Lung microvascular endothelial cell (primary cell): ENCODE measurements at regions not wholly inside any gene's neighbourhood (a gene's known extent, or its start where the extent isn't known, plus 50 kb on each side); places are given as distances from the start of the nearest gene placed in this dataset.
"Not testable (repeated sequence)": the region's sequence is repeated elsewhere in the genome, so short reads cannot be mapped to it uniquely, and the experiment has no call there.

Experiments
- DNase-seq, 2 donors: peaks; one replicate each; pipeline versions ENCODE4 v3.0.0 to v3.0.0-alpha.2; 2010; ENCODE audit warnings: low read depth in 2 of 2

DNA sequence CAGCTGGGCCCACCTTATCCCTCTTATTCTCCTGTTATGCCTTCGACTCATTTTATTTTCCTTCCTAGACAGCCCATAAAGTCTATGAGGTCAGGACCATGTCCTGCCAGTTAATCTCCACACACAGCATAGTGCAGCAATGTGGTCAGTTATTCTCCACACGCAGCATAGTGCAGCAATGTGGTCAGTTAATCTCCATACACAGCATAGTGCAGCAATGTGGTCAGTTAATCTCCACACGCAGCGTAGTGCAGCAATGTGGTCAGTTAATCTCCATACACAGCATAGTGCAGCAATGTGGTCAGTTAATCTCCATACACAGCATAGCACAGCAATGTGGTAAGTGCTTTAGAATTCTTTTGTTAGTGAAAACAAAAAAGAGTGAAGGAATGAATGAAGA is 77.8 kb downstream of the TEX36 start:
- no peak for DNase-seq

DNA sequence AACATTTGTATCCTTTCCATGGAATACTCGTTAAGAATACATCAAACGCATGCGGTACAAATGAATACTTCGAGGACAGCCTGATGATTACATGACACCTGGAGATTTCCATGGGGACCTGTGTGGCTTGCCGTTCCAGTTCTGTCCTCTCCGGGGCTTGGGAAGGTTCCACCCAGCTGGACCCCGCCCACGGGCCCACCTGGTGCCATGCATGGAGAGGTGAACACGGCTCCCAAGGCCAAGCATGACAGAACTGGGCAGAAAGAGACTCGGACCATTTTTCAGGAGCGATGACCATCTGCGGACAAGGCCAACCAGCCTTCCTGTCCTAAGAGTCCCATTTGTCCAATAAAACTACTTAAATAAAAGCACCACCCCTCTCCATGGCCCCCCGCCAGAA is 80.1 kb downstream of the TEX36 start:
- DNase-seq = no peak

DNA sequence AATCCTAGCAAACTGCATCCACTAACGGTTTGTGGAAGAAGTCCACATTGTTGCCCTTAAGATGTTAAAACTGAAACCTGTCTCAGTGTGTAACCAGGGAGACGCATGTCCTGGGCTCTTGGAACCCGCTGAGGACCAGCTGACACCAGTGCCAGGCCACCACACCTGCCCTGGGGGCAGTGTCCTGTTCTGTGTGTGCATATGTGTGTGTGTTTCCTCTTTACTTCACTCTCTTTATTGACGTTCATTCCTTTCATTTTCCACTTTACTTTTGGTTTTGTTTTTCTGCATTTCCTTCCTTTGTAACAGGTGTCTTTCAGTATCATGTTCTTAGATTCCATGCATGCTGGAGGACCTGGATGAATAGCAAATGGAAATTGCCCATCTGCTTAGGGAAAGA is 83.8 kb downstream of the TEX36 start:
- peak in 1 of 2 donors; percentile 53 for DNase-seq

DNA sequence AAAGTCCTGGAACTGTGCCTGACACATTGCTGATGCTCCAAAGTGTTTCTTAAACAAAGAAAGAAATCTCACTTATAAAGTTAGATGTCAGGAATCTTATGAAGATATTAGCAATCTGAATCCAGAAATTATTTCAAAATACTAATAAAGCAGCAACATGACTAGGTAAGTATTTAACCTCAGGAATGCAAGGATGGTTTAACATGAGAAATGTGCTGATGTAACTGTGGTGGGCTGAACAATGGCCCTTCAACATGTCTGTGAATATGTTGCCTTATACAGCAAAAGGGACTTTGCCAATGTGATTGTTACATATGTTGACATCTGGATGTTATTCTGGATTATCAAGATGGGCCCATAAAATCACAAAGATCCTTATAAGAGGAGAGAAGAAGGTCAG is 87.1 kb downstream of the TEX36 start:
- DNase-seq = no peak

DNA sequence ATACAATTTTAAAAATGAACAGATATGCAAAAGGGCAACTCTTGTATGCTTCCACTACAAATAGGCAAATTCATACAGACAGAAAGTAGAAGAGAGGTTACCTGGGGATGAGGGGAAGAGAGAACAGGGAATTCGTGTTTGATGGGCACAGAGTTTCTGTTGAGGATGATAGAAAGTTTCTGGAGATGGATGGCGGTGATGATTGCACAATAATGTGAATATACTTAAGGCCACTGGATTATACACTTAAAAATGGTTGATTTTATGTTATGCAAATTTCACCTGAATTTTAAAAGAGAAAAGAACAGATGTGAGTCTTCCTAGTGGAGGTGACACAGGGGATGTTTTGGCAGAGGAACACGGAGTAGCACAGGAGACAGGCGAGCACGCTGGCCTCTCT is 89.3 kb downstream of the TEX36 start:
- no peak for DNase-seq

DNA sequence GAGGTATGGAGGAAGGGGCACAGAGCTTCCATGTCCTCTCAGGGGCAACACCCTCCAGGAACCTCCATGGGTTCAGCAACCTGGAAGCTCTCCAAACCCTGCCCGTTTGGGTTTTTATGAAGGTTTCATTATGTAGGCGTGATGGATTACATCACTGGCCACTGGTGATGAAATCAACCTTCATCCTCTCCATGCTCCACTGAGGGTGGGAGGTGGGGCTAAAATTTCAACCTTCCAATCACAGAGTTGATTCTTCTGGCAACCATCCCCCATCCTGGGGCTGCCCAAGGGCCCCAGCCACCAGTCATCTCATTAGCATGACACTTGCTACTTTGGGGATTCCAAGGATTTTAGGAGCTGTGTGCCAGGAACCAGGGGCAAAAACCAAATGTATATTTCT is 90.1 kb downstream of the TEX36 start:
- no peak for DNase-seq

DNA sequence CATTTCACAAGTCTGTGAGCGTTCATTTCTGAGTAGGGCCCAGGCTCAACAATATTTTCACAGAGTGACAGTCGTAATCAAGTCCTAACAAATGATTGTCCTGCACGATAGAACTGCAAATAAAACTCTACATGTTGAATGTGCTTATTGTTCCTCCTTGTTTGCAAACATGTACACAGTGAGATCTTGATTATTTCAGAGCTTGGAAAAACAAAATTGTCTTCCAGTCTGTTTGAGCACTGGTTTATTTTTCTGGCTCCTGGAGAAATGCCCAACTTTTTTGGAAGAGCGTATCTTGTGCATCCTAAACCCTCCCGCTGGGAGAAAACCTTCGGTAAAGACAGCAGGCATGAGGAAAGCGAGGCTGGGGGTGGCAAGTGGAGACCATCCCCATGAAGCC is 91.1 kb downstream of the TEX36 start:
- DNase-seq = no peak

DNA sequence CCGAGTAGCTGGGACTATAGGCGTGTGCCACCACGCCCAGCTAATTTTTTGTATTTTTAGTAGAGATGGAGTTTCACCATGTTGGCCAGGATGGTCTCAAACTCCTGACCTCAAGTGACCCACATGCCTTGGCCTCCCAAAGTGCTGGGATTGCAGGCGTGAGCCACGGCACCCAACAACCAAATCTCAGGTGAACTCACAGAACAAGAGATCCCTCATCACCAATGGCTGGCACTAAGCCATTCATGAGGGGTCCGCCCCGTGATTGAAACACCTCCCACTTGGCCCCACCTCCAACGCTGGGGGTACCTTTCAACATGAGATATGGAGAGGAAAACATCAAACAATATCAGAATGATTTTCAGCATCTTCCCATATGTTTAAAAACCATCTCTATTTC is 94.2 kb downstream of the TEX36 start:
- not testable (repeated sequence) for DNase-seq

DNA sequence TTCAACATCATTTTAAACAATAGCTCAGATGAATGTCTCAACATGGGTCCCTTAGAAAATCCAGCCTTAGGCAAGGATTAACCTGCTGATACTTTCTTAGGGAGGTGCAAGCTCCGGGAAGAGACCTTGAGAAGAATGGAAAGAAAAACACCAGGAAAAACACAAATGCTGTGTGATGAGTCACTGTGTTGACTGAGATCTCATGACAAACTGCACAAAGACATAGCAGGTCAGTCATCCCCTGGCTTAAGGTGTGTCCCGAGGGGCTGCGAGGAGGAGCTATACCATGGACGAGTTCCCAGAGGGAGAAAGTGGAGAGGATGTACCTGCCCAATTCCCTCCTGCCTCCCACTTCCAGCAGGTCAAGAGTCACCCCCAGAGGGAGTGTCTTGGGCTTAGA is 98.0 kb downstream of the TEX36 start:
- DNase-seq = no peak

DNA sequence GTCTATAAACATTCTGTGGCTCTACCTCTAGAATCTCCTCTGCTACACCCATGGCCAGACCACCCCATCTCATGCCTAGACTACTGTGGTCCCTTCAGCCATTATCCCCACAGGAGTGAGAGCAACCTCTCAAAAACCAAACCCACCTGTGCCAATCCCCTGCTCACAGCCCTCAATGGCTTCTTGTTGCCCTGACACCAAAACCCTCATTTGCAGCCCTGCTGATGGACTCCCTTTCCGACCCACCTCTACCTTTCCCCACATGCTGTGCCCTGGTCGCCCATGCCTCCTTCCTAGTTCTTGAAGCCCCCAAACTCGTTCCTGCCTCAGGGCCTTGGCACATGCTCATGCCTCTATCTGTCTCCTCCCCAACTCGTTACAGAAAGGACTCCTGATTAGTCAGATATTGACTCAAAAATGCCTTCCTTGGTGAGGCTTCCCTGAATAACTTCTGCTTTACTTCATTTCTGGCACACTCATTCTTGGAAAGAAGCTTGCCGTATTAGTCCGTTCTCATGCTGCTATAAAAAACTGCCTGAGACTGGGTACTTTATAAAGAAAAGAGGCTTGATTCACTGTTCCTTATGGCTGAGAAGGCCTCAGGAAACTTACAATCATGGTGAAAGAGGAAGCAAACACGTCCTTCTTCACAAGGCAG is 104.2 kb downstream of the TEX36 start:
- DNase-seq = no peak

DNA sequence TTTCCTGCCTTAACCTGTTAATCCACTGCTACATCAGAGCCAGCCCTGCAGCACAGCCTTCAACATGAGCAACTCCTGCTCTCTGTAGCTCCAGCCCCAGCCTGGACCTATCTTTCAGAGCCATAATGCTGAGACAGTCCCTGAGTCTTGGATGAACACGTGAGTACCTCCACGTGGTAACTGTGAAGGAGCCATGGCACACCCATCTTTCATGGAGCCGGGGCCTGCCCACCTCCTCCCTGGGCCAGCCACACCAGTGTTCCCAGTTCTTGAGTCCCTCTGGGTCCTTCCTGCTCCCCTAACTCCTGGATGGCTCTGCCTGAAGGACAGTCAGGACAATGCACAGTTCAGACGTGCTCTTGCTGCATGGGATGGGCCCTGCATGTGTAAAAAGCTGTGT is 107.1 kb downstream of the TEX36 start:
- no peak for DNase-seq

DNA sequence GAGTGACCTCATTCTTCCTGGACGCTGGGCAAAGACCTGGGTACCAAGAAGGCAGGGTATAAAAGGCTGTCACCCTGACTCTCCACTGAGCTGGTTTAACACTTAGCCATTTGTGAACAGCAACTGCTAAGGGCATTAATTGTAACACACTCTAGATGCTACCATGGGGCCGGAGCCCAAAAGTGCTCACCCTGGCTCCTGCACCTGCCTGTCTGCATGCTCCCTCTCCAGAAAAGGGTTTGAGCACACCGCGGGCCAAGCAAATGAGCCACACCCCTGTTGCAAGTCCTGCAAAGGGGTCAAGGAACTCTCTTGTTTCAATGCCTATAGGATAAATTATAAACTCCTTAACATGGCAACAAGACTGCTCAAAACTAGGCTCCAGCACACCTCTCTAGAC is 114.8 kb downstream of the TEX36 start:
- DNase-seq = no peak

DNA sequence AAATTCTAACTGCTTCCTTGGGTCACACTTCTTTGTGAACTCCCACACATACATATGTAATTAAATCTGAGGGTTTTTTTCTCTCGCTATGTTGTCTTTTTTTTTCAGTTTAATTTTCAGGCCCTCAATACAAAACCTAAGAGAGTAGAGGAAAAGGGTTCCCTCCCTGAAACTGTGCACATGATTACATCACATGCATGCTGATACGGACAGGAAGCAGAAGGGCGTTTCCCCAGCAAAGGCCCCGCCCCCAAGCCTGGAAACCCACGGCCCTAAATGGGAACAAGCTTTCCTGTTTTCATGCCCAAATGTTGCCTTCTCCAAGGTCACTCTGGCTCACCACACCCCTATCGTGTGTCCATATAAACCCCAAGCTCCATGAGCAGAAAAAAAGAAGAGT is 115.4 kb downstream of the TEX36 start:
- no peak for DNase-seq

DNA sequence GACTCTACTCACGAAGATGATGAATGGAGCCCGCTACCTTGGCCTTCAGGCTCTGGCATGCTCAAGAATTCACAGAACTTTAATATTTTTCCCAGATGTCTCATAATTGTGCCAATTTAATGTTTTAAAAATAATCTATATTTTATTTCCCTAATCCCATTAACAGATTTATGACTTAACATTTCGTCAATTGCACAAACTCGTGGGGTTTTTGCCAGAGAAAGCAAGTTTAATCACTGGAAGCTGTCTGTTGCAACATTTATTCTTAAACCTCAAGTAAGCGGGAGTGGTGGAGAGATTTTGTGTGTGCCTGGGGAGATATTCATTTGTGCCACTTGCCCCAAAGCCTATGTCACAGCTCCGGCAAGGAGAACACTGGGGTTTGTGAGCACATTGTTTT is 117.9 kb downstream of the TEX36 start:
- no peak for DNase-seq

DNA sequence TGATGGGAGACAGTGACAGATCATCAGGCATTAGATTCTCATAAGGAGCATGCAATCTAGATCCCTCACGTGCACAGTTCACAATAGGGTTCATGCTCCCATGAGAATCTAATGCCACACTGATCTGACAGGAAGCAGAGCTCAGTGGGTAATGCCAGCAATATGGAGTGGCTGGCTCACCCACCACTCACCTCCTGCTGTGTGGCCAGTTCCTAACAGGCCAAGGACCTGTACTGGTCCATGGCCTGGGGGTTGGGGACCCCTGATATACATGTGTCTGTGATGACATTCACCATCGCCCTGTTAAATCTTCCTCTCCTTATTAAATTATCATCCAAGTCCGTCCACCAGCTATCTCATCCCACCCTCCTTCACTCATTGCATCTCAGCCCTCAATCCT is 118.4 kb downstream of the TEX36 start:
- no peak for DNase-seq

DNA sequence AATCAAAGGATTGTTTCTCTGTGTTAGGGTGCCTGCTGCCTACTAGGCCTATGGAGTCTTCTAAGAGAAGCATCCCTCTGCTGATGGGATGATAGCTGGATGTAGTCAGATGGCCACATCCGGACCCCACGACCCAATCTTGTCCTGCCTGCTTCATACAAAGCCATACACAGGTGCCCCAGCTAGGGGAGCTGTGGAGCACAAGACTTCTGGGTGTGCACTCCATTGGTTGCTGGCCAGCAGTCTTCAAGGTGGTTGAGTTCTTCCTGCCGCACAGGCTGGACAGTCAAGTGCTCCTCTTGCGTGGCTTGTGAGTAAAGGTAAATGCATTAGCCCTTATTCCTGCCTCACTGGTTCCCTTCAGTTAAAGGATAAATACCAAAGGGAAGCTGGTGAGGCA is 120.2 kb downstream of the TEX36 start:
- DNase-seq = no peak

DNA sequence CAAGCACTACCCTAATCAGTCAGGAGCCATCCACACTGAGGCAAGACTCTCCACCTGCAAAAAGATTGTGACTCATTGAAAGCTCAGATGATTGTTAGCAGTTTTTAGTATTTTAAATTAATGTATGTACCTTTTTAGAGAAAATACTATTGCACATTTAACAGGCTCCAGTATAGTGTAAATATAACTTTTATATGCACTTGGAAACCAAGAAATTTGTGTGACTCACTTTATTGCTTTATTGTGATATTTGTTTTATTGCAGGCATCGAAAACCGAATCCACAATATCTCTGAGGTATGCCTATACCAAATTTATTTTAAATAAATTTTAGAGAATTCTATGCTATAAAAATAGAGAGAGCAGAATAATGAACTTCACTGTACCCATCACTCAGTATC is 122.0 kb downstream of the TEX36 start:
- no peak for DNase-seq

DNA sequence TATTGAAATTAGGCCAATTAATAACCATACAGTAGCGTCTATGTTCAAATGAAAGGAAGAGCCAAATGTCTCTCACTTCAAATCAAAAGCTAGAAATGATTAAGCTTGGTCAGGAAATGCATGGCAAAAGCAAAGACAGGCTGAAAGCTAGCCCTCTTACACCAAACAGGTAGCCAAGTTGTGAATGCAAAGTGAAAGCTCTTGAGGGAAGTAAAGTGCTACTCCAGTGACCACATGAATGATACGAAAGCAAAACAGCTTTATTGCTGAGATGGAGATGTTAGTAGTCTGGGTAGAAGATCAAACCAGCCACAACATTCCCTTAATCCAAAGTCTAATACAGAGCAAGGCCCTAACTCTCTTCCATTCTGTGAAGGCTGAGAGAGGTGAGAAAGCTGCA is 123.8 kb downstream of the TEX36 start:
- DNase-seq = no peak

DNA sequence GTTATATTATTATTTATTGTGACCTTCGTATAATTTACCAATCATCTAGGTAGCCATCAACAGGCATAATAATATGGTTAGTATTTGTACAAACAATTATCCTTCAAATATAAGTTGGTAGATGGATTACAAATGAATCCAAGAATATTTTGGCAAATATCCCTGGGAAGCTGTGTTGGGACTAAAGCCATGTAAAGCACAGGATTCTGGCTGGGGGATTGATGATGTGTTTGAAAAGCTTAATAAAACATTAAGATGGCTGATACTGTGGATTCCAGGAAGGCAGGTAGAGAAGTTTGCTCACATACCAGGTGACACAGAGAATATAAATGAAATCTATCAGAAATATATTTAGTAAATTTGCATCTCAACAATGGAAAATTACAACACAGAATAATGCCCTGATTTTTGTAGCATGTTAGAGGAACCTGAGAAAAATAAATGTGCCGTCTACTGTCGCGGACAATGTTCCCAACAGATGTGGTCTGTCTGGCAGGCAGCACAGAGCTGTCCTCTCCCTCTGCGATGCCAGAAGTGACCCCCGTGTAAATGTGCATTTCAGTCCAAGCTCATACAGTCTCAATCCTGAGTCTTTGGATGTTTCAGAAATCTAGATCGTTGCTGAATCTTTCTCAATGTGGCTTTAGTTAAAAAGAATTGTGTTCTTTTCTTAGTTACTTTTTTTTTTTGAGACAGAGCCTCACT is 125.0 kb downstream of the TEX36 start:
- DNase-seq = no peak

DNA sequence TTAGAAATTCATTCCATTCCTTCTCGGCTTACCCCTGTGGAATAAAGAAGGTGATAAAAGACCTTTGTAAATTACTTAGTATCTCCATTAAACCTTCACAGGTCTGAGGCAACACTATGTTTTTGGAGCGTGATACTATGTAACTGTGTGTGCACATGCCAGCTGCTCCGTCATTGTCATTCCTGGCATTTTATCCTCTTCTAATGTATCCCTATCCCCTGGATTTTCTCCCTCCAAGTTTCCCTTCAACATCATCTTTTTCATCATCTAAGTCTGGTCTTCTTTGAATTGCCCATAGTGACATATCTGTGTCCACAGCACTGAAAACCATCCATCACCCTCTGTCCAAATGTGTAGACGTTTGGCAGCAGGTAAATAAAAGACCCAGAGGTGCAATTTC is 125.7 kb downstream of the TEX36 start:
- no peak for DNase-seq

DNA sequence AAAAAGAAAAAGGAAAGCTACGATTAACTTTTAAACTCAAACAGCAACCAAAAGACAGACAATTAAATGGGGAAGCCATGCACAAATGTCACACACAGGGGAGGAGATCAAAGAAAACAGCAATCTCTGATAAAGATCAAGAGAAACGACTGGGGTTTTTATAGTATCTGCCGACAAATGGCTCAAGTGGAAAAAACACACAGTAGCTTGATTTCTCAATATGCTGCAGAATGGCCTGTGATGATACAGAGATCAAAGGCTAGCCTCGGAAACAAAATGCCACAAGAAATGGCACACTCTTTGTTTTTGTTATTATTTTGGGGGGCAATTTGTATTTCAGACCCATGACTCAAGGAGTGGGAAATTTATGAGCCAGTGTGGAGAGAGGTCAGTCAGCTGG is 126.1 kb downstream of the TEX36 start:
- no peak for DNase-seq

DNA sequence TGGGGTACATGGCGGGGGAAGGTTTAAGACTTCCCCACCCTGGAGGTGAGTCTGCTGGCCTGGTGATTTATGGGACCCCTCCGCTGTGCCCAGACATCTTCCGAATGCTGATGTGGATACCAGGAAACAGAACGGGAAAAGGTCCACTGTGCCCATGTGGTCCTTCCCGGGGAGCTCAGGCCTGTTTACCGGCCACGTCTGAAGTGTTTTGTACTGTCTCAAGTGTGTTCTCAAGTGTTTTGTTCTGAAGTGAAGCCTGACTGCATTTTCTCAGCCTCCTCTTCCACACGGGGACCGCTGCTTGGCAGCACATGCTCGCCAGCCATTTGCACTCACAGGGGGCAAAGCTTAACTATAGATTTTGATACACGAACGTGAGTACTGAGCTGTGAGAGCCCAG is 127.2 kb downstream of the TEX36 start:
- DNase-seq = no peak

DNA sequence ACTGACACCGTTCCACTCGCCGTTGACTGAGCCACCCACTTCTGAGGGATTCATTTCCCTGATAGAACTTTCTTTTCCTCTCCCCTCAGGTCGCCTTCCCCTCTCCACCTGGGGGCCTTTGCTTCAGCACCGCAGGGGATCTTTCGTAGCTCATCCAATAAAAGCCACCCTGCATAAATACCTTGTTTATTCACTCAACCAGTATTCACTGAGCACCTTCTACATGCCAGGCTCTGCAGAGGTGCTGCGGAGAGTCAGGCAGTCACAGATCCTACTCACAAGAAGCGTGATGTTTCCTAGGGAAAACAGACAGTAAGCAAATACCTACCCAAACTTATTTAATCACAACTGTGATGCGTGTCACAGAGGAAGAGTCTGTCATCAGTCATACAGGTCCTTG is 127.7 kb downstream of the TEX36 start:
- no peak for DNase-seq

DNA sequence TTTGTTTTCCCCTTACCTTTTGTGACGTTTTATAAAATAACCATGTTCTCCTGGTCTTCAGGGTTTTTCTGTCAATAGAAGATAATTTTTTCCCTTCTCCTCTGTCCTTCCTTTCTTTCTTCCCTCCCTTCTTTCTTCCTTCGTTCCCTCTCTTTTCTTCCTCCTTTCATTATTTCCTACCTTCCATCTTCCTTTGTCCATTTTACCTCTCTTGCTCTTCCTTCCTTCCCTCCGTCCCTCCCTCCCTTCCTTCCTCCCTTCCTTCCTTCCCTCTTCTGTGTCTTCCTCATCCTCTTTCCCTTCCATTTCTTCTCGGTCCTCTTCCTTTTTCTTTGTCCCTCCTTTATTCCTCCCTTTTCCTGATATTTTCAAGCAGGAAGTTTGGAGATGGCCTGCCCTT is 128.2 kb downstream of the TEX36 start:
- no peak for DNase-seq
